ENCODE measurements at regions not wholly inside any gene's neighbourhood (a gene's known extent, or its start where the extent isn't known, plus 50 kb on each side); places are given as distances from the start of the nearest gene placed in this dataset.

GRCh38 chr7:49137978-49138377, 213.6 kb downstream of the CDC14C start:
- H3K36me3 ChIP-seq, result no peaks in the 10 kb centered on the region
- H3K27me3 ChIP-seq (ENCODE audit: low read depth), result no peaks in the 10 kb centered on the region
- no peaks in the 10 kb centered on the region for H3K4me1 ChIP-seq
- H3K27ac ChIP-seq, result no peak overlapping the region
- intact Hi-C loops (cut with DNase I), result no loop called here
- no peak for TF ChIP-seq CTCF (IDR thresholded peaks at IDR 0.05)
- no peak for DNase-seq
- no peak for ATAC-seq
- H3K9me3 ChIP-seq, result no peaks in the 10 kb centered on the region
- no peak overlapping the region for H3K4me3 ChIP-seq

GRCh38 chr7:49150486-49150885, 226.1 kb downstream of the CDC14C start:
- Histone ChIP-seq H3K9me3 (no peaks in the 10 kb centered on the region), H3K4me3 (no peak overlapping the region), H3K27me3 (ENCODE audit: low read depth) (no peaks in the 10 kb centered on the region), H3K36me3 (no peaks in the 10 kb centered on the region), H3K4me1 (no peaks in the 10 kb centered on the region), H3K27ac (no peak overlapping the region)
- no peak for TF ChIP-seq CTCF (IDR thresholded peaks at IDR 0.05)
- no peak for ATAC-seq
- no peak for DNase-seq
- intact Hi-C loops (cut with DNase I), result no loop called here

GRCh38 chr7:49151146-49151545, 226.8 kb downstream of the CDC14C start:
- no peaks in the 10 kb centered on the region for H3K9me3 ChIP-seq
- no peak for TF ChIP-seq CTCF (IDR thresholded peaks at IDR 0.05)
- ATAC-seq (no peak), DNase-seq (no peak)
- intact Hi-C loops (cut with DNase I), result no loop called here
- H3K4me3 ChIP-seq, result no peak overlapping the region
- no peaks in the 10 kb centered on the region for H3K36me3 ChIP-seq
- no peak overlapping the region for H3K27ac ChIP-seq
- no peaks in the 10 kb centered on the region for H3K27me3 ChIP-seq (ENCODE audit: low read depth)
- no peaks in the 10 kb centered on the region for H3K4me1 ChIP-seq

- no peak overlapping the region for H3K27ac ChIP-seq
- ATAC-seq (no peak), DNase-seq (no peak)
- H3K36me3 ChIP-seq, result no peaks in the 10 kb centered on the region
- no peaks in the 10 kb centered on the region for H3K4me1 ChIP-seq
- H3K27me3 ChIP-seq (ENCODE audit: low read depth), result no peaks in the 10 kb centered on the region
- H3K4me3 ChIP-seq, result no peak overlapping the region
- TF ChIP-seq CTCF (IDR thresholded peaks at IDR 0.05), result no peak
- intact Hi-C loops (cut with DNase I), result no loop called here
- H3K9me3 ChIP-seq, result no peaks in the 10 kb centered on the region
Observed at GRCh38 chr7:49158321-49158720, 234.0 kb downstream of the CDC14C start.

GRCh38 chr7:49159536-49159935, 235.2 kb downstream of the CDC14C start:
- no peaks in the 10 kb centered on the region for H3K27me3 ChIP-seq (ENCODE audit: low read depth)
- no peak overlapping the region for H3K27ac ChIP-seq
- TF ChIP-seq CTCF (IDR thresholded peaks at IDR 0.05), result no peak
- no peak for DNase-seq
- H3K36me3 ChIP-seq, result no peaks in the 10 kb centered on the region
- ATAC-seq, result no peak
- no peak overlapping the region for H3K4me3 ChIP-seq
- no peaks in the 10 kb centered on the region for H3K4me1 ChIP-seq
- intact Hi-C loops (cut with DNase I), result no loop called here
- no peaks in the 10 kb centered on the region for H3K9me3 ChIP-seq

- no peak for DNase-seq
- no peaks in the 10 kb centered on the region for H3K36me3 ChIP-seq
- TF ChIP-seq CTCF (IDR thresholded peaks at IDR 0.05), result no peak
- no peaks in the 10 kb centered on the region for H3K4me1 ChIP-seq
- no peaks in the 10 kb centered on the region for H3K27me3 ChIP-seq (ENCODE audit: low read depth)
- H3K27ac ChIP-seq, result no peak overlapping the region
- ATAC-seq, result no peak
- intact Hi-C loops (cut with DNase I), result no loop called here
- H3K9me3 ChIP-seq, result no peaks in the 10 kb centered on the region
- no peak overlapping the region for H3K4me3 ChIP-seq
Observed at GRCh38 chr7:49166441-49166840, 242.1 kb downstream of the CDC14C start.
